H9 (cell line): ENCODE measurements at regions not wholly inside any gene's neighbourhood (a gene's known extent, or its start where the extent isn't known, plus 50 kb on each side); places are given as distances from the start of the nearest gene placed in this dataset.

Experiments used
- DNase-seq: peaks from one replicate; pipeline ENCODE4 v3.0.0-alpha.2; 2017
- H2AFZ ChIP-seq: one replicate; pipeline ENCODE4 v1.6.1; 2013; ENCODE audit warnings: mild to moderate bottlenecking, low read length, control low read depth, moderate library complexity
- H2AK5ac ChIP-seq: 2 replicates; pipeline ENCODE4 v1.6.1; 2013; ENCODE audit warnings: low read length, control low read depth, mixed read lengths; ENCODE audit not compliant: insufficient read length
- H2BK120ac ChIP-seq: one replicate; pipeline ENCODE4 v1.6.1; 2013; ENCODE audit warnings: low read depth, mild to moderate bottlenecking, low read length, control low read depth, inconsistent platforms; ENCODE audit not compliant: poor library complexity, severe bottlenecking
- H2BK12ac ChIP-seq: 2 replicates; pipeline ENCODE4 v1.6.1; 2013; ENCODE audit warnings: low read length, control low read depth, mixed read lengths, low read depth; ENCODE audit not compliant: insufficient read length
- H2BK15ac ChIP-seq: 2 replicates; pipeline ENCODE4 v1.6.1; 2013; ENCODE audit warnings: low read depth, low read length, control low read depth
- H2BK20ac ChIP-seq: one replicate; pipeline ENCODE4 v1.6.1; 2013; ENCODE audit warnings: low read depth, mild to moderate bottlenecking, low read length, control low read depth, inconsistent platforms; ENCODE audit not compliant: poor library complexity, severe bottlenecking
- H2BK5ac ChIP-seq: 2 replicates; pipeline ENCODE4 v1.6.1; 2013; ENCODE audit warnings: low read length, control low read depth, mixed read lengths; ENCODE audit not compliant: insufficient read length
- H3K14ac ChIP-seq: 2 replicates; pipeline ENCODE4 v1.6.1; 2013; ENCODE audit warnings: low read length, control low read depth; ENCODE audit not compliant: insufficient read depth
- H3K18ac ChIP-seq: 2 replicates; pipeline ENCODE4 v1.6.1; 2013; ENCODE audit warnings: low read depth, mild to moderate bottlenecking, mixed read lengths, low read length, control low read depth; ENCODE audit not compliant: insufficient read length
- H3K23ac ChIP-seq: 2 replicates; pipeline ENCODE4 v1.6.1; 2013; ENCODE audit warnings: low read length, control low read depth, mixed read lengths, low read depth; ENCODE audit not compliant: insufficient read length
- H3K23me2 ChIP-seq: 2 replicates; pipeline ENCODE4 v1.6.1; 2013; ENCODE audit warnings: low read depth, mild to moderate bottlenecking, mixed read lengths, low read length, control low read depth; ENCODE audit not compliant: insufficient read length, poor library complexity, severe bottlenecking
- H3K27ac ChIP-seq: 2 replicates; pipeline ENCODE4 v1.5.1; 2013; ENCODE audit warnings: low read length, control low read depth, mixed read lengths, low read depth; ENCODE audit not compliant: insufficient read length
- H3K27me3 ChIP-seq: 2 replicates; pipeline ENCODE4 v1.6.1; 2013; ENCODE audit warnings: low read length, control low read depth, inconsistent platforms; ENCODE audit not compliant: insufficient read depth
- H3K4ac ChIP-seq: 2 replicates; pipeline ENCODE4 v1.6.1; 2013; ENCODE audit warnings: low read depth, mild to moderate bottlenecking, control low read depth, inconsistent platforms, low read length, moderate library complexity
- H3K4me1 ChIP-seq: 2 replicates; pipeline ENCODE4 v1.6.1; 2013; ENCODE audit warnings: low read length, control low read depth, inconsistent platforms; ENCODE audit not compliant: insufficient read depth
- H3K4me2 ChIP-seq: 2 replicates; pipeline ENCODE4 v1.6.1; 2013; ENCODE audit warnings: low read length, control low read depth, mixed read lengths; ENCODE audit not compliant: insufficient read length, insufficient read depth
- H3K56ac ChIP-seq: 2 replicates; pipeline ENCODE4 v1.6.1; 2013; ENCODE audit warnings: low read depth, mild to moderate bottlenecking, mixed read lengths, low read length, control low read depth; ENCODE audit not compliant: insufficient read length
- H3K79me1 ChIP-seq: 2 replicates; pipeline ENCODE4 v1.6.1; 2013; ENCODE audit warnings: low read depth, mild to moderate bottlenecking, moderate library complexity, low read length, control low read depth, inconsistent platforms; ENCODE audit not compliant: insufficient read depth, poor library complexity, severe bottlenecking
- H3K79me2 ChIP-seq: 2 replicates; pipeline ENCODE4 v1.6.1; 2013; ENCODE audit warnings: low read length, control low read depth, inconsistent platforms; ENCODE audit not compliant: insufficient read depth
- H3K9ac ChIP-seq: 2 replicates; pipeline ENCODE4 v1.6.1; 2013; ENCODE audit warnings: low read length, control low read depth, mixed read lengths; ENCODE audit not compliant: insufficient read length; ENCODE audit errors: extremely low read depth
- H3K9me3 ChIP-seq: one replicate; pipeline ENCODE4 v1.6.1; 2013; ENCODE audit warnings: low read depth, low read length, inconsistent platforms; ENCODE audit not compliant: control insufficient read depth
- H3T11ph ChIP-seq: one replicate; pipeline ENCODE4 v1.6.1; 2013; ENCODE audit warnings: mild to moderate bottlenecking, low read length, control low read depth, inconsistent platforms
- H4K20me1 ChIP-seq: one replicate; pipeline ENCODE4 v1.6.1; 2013; ENCODE audit not compliant: control insufficient read depth, insufficient read length, insufficient read depth
- H4K5ac ChIP-seq: 2 replicates; pipeline ENCODE4 v1.6.1; 2013; ENCODE audit warnings: low read depth, mild to moderate bottlenecking, mixed read lengths, low read length, control low read depth; ENCODE audit not compliant: insufficient read length
- H4K8ac ChIP-seq: replicated peaks from 2 replicates; pipeline ENCODE4 v1.6.1; 2013; ENCODE audit warnings: low read length, control low read depth, mixed read lengths, low read depth; ENCODE audit not compliant: insufficient read length
- H4K91ac ChIP-seq: 2 replicates; pipeline ENCODE4 v1.6.1; 2013; ENCODE audit warnings: low read depth, mild to moderate bottlenecking, moderate library complexity, mixed read lengths, low read length, control low read depth; ENCODE audit not compliant: insufficient read length
- H3K27ac Mint-ChIP-seq, 3 experiments: 2 replicates in 2 of 3; 3 replicates in 1 of 3; pipeline ENCODE4 v1.8.0; 2020 to 2021; ENCODE audit warnings: mixed read lengths in 3 of 3, mild to moderate bottlenecking in 1 of 3, moderate library complexity in 1 of 3
- H3K27me3 Mint-ChIP-seq: 2 replicates; pipeline ENCODE4 v1.8.0; 2021; ENCODE audit warnings: low read depth, mild to moderate bottlenecking, moderate library complexity, mixed read lengths
- H3K36me3 Mint-ChIP-seq, 3 experiments: 2 replicates in 2 of 3; 3 replicates in 1 of 3; pipeline ENCODE4 v1.8.0; 2020 to 2021; ENCODE audit warnings: low read depth in 3 of 3, mixed read lengths in 3 of 3; ENCODE audit not compliant: insufficient read depth in 1 of 3
- H3K4me1 Mint-ChIP-seq, 2 experiments: 2 replicates each; pipeline ENCODE4 v1.8.0; 2020; ENCODE audit warnings: mixed read lengths in 2 of 2
- H3K4me3 Mint-ChIP-seq, 2 experiments: 2 replicates in 1 of 2; 3 replicates in 1 of 2; pipeline ENCODE4 v1.8.0; 2020 to 2021; ENCODE audit warnings: mild to moderate bottlenecking in 2 of 2, mixed read lengths in 2 of 2, moderate library complexity in 1 of 2
- H3K9me3 Mint-ChIP-seq, 2 experiments: 2 replicates in 1 of 2; 3 replicates in 1 of 2; pipeline ENCODE4 v1.8.0; 2020; ENCODE audit warnings: mild to moderate bottlenecking in 2 of 2, mixed read lengths in 2 of 2, moderate library complexity in 1 of 2
- WGBS: extraction: QIAGEN DNeasy Blood & Tissue Kit; methylation state at CpG from one replicate; pipeline ENCODE4 v1.1.7; 2013; ENCODE audit warnings: missing lambda C conversion rate, low lambda C conversion rate, mixed read lengths; ENCODE audit not compliant: insufficient read length; ENCODE audit errors: extremely low coverage; 5-methylcytosine and 5-hydroxymethylcytosine counted together
- TF ChIP-seq, protein P1 (sequence below): fragments of 200-600 bp; sonication (generic); conservative IDR thresholded peaks from 3 replicates; pipeline ENCODE4 v1.8.0; 2021; ENCODE audit warnings: antibody characterized with exemption, mild to moderate bottlenecking

DNA sequence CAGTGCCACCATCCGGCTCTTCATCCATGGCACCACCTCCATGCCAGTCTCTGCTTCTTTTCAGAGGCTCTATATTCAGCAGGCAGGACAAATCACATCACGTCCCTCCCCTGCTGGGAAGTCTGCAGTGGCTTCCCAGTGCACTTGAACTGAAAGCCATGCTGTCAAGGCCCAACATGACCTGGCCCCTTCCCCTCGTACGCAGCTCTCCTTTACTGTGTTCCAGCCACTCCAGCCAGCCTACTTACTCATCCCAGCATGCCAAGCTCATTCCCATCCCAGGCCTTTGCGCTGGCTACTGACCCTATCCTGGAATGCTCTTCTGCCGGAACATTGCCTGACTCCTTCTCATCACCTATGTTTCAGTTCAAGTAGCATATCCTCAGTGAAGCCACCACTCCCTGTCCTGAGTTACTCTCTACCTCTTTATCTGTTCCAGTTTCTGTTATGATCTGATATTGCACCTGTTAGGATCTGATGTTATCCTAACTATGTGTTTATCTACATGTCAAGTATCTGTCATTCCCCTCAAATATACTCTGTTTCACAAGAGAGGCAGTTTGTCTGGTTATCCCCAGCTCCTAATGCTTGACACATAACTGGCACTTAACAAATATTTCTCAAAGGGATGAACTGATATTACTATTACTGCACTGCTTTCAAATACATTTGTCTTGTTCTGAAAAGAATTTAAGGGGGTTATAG lies 101.2 kb upstream of the F3 start:
- Histone ChIP-seq H3K79me2 (no peaks in the 10 kb centered on the region), H3K27ac (no peak overlapping the region), H3K18ac (no peak overlapping the region), H2BK15ac (no peak overlapping the region), H2BK12ac (no peak overlapping the region), H3K56ac (no peak overlapping the region), H3K14ac (no peak overlapping the region), H2BK5ac (no peak overlapping the region), H4K5ac (no peak overlapping the region), H4K20me1 (no peaks in the 10 kb centered on the region), H4K8ac (no peak overlapping the region), H3T11ph (no peak overlapping the region), H3K27me3 (no peaks in the 10 kb centered on the region; the same call in 1 of the 2 replicates), H3K4me2 (no peak overlapping the region), H2BK120ac (no peak overlapping the region), H2BK20ac (no peak overlapping the region), H2AFZ (no peak overlapping the region), H3K79me1 (no peaks in the 10 kb centered on the region), H3K9ac (no peak overlapping the region), H4K91ac (no peak overlapping the region), H3K23me2 (no peaks in the 10 kb centered on the region), H3K4me1 (peaks cover 4% of the 10 kb centered on the region; the same call in 1 of the 2 replicates), H3K4ac (no peak overlapping the region), H3K9me3 (no peaks in the 10 kb centered on the region), H2AK5ac (no peak overlapping the region), H3K23ac (no peak overlapping the region)
- Mint-ChIP-seq H3K4me3 (no peak overlapping the region), H3K36me3 (no peaks in the 10 kb centered on the region; a peak in 2 of 7 replicates), H3K27ac (no peak overlapping the region), H3K9me3 (no peaks in the 10 kb centered on the region), H3K4me1 (peaks cover 4 to 10% of the 10 kb centered on the region in 2 experiments), H3K27me3 (no peaks in the 10 kb centered on the region)
- TF ChIP-seq, protein P1, sequence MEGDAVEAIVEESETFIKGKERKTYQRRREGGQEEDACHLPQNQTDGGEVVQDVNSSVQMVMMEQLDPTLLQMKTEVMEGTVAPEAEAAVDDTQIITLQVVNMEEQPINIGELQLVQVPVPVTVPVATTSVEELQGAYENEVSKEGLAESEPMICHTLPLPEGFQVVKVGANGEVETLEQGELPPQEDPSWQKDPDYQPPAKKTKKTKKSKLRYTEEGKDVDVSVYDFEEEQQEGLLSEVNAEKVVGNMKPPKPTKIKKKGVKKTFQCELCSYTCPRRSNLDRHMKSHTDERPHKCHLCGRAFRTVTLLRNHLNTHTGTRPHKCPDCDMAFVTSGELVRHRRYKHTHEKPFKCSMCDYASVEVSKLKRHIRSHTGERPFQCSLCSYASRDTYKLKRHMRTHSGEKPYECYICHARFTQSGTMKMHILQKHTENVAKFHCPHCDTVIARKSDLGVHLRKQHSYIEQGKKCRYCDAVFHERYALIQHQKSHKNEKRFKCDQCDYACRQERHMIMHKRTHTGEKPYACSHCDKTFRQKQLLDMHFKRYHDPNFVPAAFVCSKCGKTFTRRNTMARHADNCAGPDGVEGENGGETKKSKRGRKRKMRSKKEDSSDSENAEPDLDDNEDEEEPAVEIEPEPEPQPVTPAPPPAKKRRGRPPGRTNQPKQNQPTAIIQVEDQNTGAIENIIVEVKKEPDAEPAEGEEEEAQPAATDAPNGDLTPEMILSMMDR = no peak
- no peak for DNase-seq
- WGBS = no CpG with 5 or more reads among the region's 6 CpGs
